COLO668 (cell line): ENCODE measurements at regions not wholly inside any gene's neighbourhood (a gene's known extent, or its start where the extent isn't known, plus 50 kb on each side); places are given as distances from the start of the nearest gene placed in this dataset.
"Not testable (repeated sequence)": the region's sequence is repeated elsewhere in the genome, so short reads cannot be mapped to it uniquely, and the experiment has no call there.

Experiments
- DNase-seq: peaks from one replicate; lab custom pipeline; 2025; ENCODE audit not compliant: unreplicated experiment; lab: John Stamatoyannopoulos, UW

GRCh38 chr3:145197821-145198220, 963.2 kb downstream of the PLOD2 start:
- DNase-seq, result no peak

- no peak for DNase-seq
These were observed 951.4 kb downstream of the PLOD2 start for GRCh38 chr3:145209561-145209960.

- no peak for DNase-seq
These were observed 941.4 kb downstream of the PLOD2 start for GRCh38 chr3:145219355-145220235.

GRCh38 chr3:145224886-145225285, 936.1 kb downstream of the PLOD2 start:
- DNase-seq, result no peak

GRCh38 chr3:145243875-145244274, 917.1 kb downstream of the PLOD2 start:
- no peak for DNase-seq

- DNase-seq, result no peak
These were observed 916.7 kb downstream of the PLOD2 start for GRCh38 chr3:145244327-145244726.

- DNase-seq, result no peak
These were observed 914.7 kb downstream of the PLOD2 start for GRCh38 chr3:145246291-145246690.

- no peak for DNase-seq
These were observed 912.1 kb downstream of the PLOD2 start for GRCh38 chr3:145248928-145249327.

- no peak for DNase-seq
These were observed 909.7 kb downstream of the PLOD2 start for GRCh38 chr3:145251311-145251710.

GRCh38 chr3:145257967-145258366, 903.0 kb downstream of the PLOD2 start:
- DNase-seq, result not testable (repeated sequence)

GRCh38 chr3:145259166-145259880, 901.7 kb downstream of the PLOD2 start:
- no peak for DNase-seq

GRCh38 chr3:145263458-145263857, 897.5 kb downstream of the PLOD2 start:
- not testable (repeated sequence) for DNase-seq

GRCh38 chr3:145266368-145266767, 894.6 kb downstream of the PLOD2 start:
- DNase-seq, result no peak

- no peak for DNase-seq
These were observed 891.9 kb downstream of the PLOD2 start for GRCh38 chr3:145269106-145269505.

GRCh38 chr3:145272684-145273083, 888.3 kb downstream of the PLOD2 start:
- DNase-seq, result no peak

GRCh38 chr3:145282505-145282904, 878.5 kb downstream of the PLOD2 start:
- no peak for DNase-seq

- DNase-seq, result no peak
These were observed 874.0 kb downstream of the PLOD2 start for GRCh38 chr3:145286937-145287336.

- DNase-seq, result no peak
These were observed 871.0 kb downstream of the PLOD2 start for GRCh38 chr3:145290010-145290409.

GRCh38 chr3:145294572-145294971, 866.4 kb downstream of the PLOD2 start:
- no peak for DNase-seq

GRCh38 chr3:145307272-145307671, 853.7 kb downstream of the PLOD2 start:
- no peak for DNase-seq

GRCh38 chr3:145313751-145314150, 847.2 kb downstream of the PLOD2 start:
- DNase-seq, result no peak

- not testable (repeated sequence) for DNase-seq
These were observed 844.7 kb downstream of the PLOD2 start for GRCh38 chr3:145316253-145316652.
